DMS114 treated with DMSO at 0.1 percent for 48 hours (cell line): ENCODE measurements at regions not wholly inside any gene's neighbourhood (a gene's known extent, or its start where the extent isn't known, plus 50 kb on each side); places are given as distances from the start of the nearest gene placed in this dataset.
A peak's percentile ranks its signal among the peaks of the same experiment; 100 is the strongest.

Source experiments
- DNase-seq: peaks from one replicate; lab custom pipeline; 2025; ENCODE audit not compliant: unreplicated experiment; lab: John Stamatoyannopoulos, UW

GRCh38 chr1:34650090-34650489 lies 104.8 kb upstream of the GJB5 start:
- no peak for DNase-seq

- no peak for DNase-seq
Measured at GRCh38 chr1:34650800-34651199, 104.0 kb upstream of the GJB5 start.

- DNase-seq = no peak
Measured at GRCh38 chr1:34653110-34653509, 101.7 kb upstream of the GJB5 start.

GRCh38 chr1:34655206-34655874 lies 99.5 kb upstream of the GJB5 start:
- no peak for DNase-seq

GRCh38 chr1:34655875-34656240 lies 99.0 kb upstream of the GJB5 start:
- no peak for DNase-seq

- no peak for DNase-seq
Measured at GRCh38 chr1:34656299-34656698, 98.5 kb upstream of the GJB5 start.

GRCh38 chr1:34656731-34657130 lies 98.1 kb upstream of the GJB5 start:
- DNase-seq = no peak

- no peak for DNase-seq
Measured at GRCh38 chr1:34657266-34657665, 97.6 kb upstream of the GJB5 start.

- DNase-seq = no peak
Measured at GRCh38 chr1:34657849-34658248, 97.0 kb upstream of the GJB5 start.

GRCh38 chr1:34663031-34663430 lies 91.8 kb upstream of the GJB5 start:
- DNase-seq = no peak

GRCh38 chr1:34668063-34668462 lies 86.8 kb upstream of the GJB5 start:
- no peak for DNase-seq

GRCh38 chr1:34670982-34671381 lies 83.9 kb upstream of the GJB5 start:
- no peak for DNase-seq

GRCh38 chr1:34671887-34672286 lies 83.0 kb upstream of the GJB5 start:
- DNase-seq = no peak

- DNase-seq = peak; percentile 4
Measured at GRCh38 chr1:34681480-34682451, 73.1 kb upstream of the GJB5 start.

GRCh38 chr1:34682452-34683223 lies 72.2 kb upstream of the GJB5 start:
- DNase-seq = no peak

GRCh38 chr1:34683616-34684015 lies 71.2 kb upstream of the GJB5 start:
- DNase-seq = no peak

GRCh38 chr1:34684266-34684665 lies 70.6 kb upstream of the GJB5 start:
- no peak for DNase-seq

- no peak for DNase-seq
Measured at GRCh38 chr1:34685225-34685624, 69.6 kb upstream of the GJB5 start.

GRCh38 chr1:34686531-34686930 lies 68.3 kb upstream of the GJB5 start:
- DNase-seq = no peak

- DNase-seq = no peak
Measured at GRCh38 chr1:34688006-34688741, 66.7 kb upstream of the GJB5 start.

- DNase-seq = no peak
Measured at GRCh38 chr1:34690269-34690668, 64.6 kb upstream of the GJB5 start.
